Panc1 (cell line): ENCODE measurements at regions not wholly inside any gene's neighbourhood (a gene's known extent, or its start where the extent isn't known, plus 50 kb on each side); places are given as distances from the start of the nearest gene placed in this dataset.

Experiments
- TCF7L2 ChIP-seq: IDR thresholded peaks from 2 replicates; pipeline ENCODE4 v1.6.1; 2011; ENCODE audit warnings: mild to moderate bottlenecking, low read depth, low read length, inconsistent platforms
- TF ChIP-seq, protein P1 (sequence below): fragments of 450-650 bp; IDR thresholded peaks from 2 replicates; pipeline ENCODE4 v1.5.1; 2017; ENCODE audit warnings: mild to moderate bottlenecking

DNA sequence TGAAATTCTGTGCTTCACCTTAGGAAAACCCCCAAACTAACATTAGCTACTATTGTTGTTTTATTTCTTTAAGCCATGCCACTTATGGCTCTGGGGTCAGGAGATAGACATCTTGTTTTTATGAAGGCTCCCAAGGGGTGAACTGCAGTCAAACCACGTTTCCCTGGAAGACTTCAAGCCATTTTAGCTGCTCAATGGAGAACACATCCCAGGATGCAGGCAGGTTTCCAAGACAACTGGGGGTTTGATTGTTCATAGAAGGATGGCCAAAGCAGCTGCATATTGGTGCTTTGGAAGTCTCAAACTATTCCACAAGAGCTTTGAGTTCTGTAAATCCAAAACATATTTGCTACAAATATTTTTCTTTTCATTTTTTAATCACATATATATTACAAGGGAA lies 818.0 kb downstream of the MAFB start:
- no peak for TF ChIP-seq TCF7L2
- TF ChIP-seq, protein P1, sequence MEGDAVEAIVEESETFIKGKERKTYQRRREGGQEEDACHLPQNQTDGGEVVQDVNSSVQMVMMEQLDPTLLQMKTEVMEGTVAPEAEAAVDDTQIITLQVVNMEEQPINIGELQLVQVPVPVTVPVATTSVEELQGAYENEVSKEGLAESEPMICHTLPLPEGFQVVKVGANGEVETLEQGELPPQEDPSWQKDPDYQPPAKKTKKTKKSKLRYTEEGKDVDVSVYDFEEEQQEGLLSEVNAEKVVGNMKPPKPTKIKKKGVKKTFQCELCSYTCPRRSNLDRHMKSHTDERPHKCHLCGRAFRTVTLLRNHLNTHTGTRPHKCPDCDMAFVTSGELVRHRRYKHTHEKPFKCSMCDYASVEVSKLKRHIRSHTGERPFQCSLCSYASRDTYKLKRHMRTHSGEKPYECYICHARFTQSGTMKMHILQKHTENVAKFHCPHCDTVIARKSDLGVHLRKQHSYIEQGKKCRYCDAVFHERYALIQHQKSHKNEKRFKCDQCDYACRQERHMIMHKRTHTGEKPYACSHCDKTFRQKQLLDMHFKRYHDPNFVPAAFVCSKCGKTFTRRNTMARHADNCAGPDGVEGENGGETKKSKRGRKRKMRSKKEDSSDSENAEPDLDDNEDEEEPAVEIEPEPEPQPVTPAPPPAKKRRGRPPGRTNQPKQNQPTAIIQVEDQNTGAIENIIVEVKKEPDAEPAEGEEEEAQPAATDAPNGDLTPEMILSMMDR, result no peak
